ENCODE measurements at regions not wholly inside any gene's neighbourhood (a gene's known extent, or its start where the extent isn't known, plus 50 kb on each side); places are given as distances from the start of the nearest gene placed in this dataset.
A peak's percentile ranks its signal among the peaks of the same experiment; 100 is the strongest.

- DNase-seq, result no peak
- Histone ChIP-seq H3K27me3 (no peaks in the 10 kb centered on the region), H3K9me3 (peaks cover 0 to 3% (median 0%) of the 10 kb centered on the region in 12 donors), H3K27ac (no peak overlapping the region), H3K4me3 (no peak overlapping the region), H3K4me1 (peaks cover 0 to 19% (median 8%) of the 10 kb centered on the region in 12 donors), H3K36me3 (no peaks in the 10 kb centered on the region)
- WGBS, 4 donors, result 90 to 96% (median 94%) methylated on average over 8 of the region's 8 CpGs
- TF ChIP-seq CTCF (IDR thresholded peaks at IDR 0.05) (no peak), POLR2A (IDR thresholded peaks at IDR 0.05) (no peak)
- ATAC-seq, result no peak
- intact Hi-C loops (cut with DNase I), result loop anchor here in 1 of 10 donors (10.0 kb wide), 1 partner anchor 86 kb away; the partner anchor contains the start of gene PHLPP1
Observed at GRCh38 chr18:62629031-62629430, 86.3 kb upstream of the PHLPP1 start.

- TF ChIP-seq CTCF (IDR thresholded peaks at IDR 0.05) (no peak), POLR2A (IDR thresholded peaks at IDR 0.05) (no peak)
- intact Hi-C loops (cut with DNase I), result no loop called here
- peaks cover 0 to 3% (median 0%) of the 10 kb centered on the region in 12 donors for H3K4me1 ChIP-seq
- H3K4me3 ChIP-seq, result no peak overlapping the region
- H3K9me3 ChIP-seq, result no peaks in the 10 kb centered on the region
- ATAC-seq, result peak in 1 of 4 donors; percentile 24
- H3K27ac ChIP-seq, result no peak overlapping the region
- H3K36me3 ChIP-seq, result no peaks in the 10 kb centered on the region
- DNase-seq, result no peak
- WGBS, 4 donors, result 65 to 75% (median 67%) methylated on average over 3 of the region's 3 CpGs
- H3K27me3 ChIP-seq, result no peaks in the 10 kb centered on the region
Observed at GRCh38 chr18:62631173-62631572, 84.2 kb upstream of the PHLPP1 start.

- ATAC-seq, result no peak
- H3K4me3 ChIP-seq, result no peak overlapping the region
- no peaks in the 10 kb centered on the region for H3K36me3 ChIP-seq
- H3K27me3 ChIP-seq, result no peaks in the 10 kb centered on the region
- no peak overlapping the region for H3K27ac ChIP-seq
- 85 to 94% (median 87%) methylated on average over 3 of the region's 3 CpGs for WGBS, 4 donors
- TF ChIP-seq CTCF (IDR thresholded peaks at IDR 0.05), result no peak
- no peak for TF ChIP-seq POLR2A (IDR thresholded peaks at IDR 0.05)
- H3K9me3 ChIP-seq, result no peaks in the 10 kb centered on the region
- DNase-seq, result no peak
- no peaks in the 10 kb centered on the region for H3K4me1 ChIP-seq
- intact Hi-C loops (cut with DNase I), result no loop called here
Observed at GRCh38 chr18:62632788-62633455, 82.4 kb upstream of the PHLPP1 start.

GRCh38 chr18:62634458-62634857 is 80.9 kb upstream of the PHLPP1 start:
- intact Hi-C loops (cut with DNase I), result no loop called here
- WGBS, 4 donors, result 59 to 71% (median 65%) methylated on average over 2 of the region's 2 CpGs
- Histone ChIP-seq H3K27me3 (no peaks in the 10 kb centered on the region), H3K27ac (no peak overlapping the region), H3K4me3 (no peak overlapping the region), H3K9me3 (no peaks in the 10 kb centered on the region), H3K4me1 (no peaks in the 10 kb centered on the region), H3K36me3 (no peaks in the 10 kb centered on the region)
- TF ChIP-seq CTCF (IDR thresholded peaks at IDR 0.05) (no peak), POLR2A (IDR thresholded peaks at IDR 0.05) (no peak)
- DNase-seq (no peak), ATAC-seq (no peak)

All from heart left ventricle (tissue), 16 donors.